Caco-2 (cell line): ENCODE measurements at regions not wholly inside any gene's neighbourhood (a gene's known extent, or its start where the extent isn't known, plus 50 kb on each side); places are given as distances from the start of the nearest gene placed in this dataset.

ENCODE experiments used
- BruUV-seq: library from RNA; stranded (reverse); fragments of 400-500 nt; replicated peaks from 2 replicates; lab custom pipeline; 2021; lab: Mats Ljungman, UMichigan
- CTCF ChIA-PET: fragments of 300-600 bp; sonication (Branson Sonifier 250); formaldehyde crosslinking; loops from one replicate; lab custom pipeline; 2022; ENCODE audit warnings: antibody characterized with exemption; lab: Charles Lee
- POLR2A ChIA-PET: fragments of 300-600 bp; sonication (Branson Sonifier 250); formaldehyde crosslinking; loops from one replicate; lab custom pipeline; 2022; ENCODE audit warnings: antibody characterized with exemption; lab: Charles Lee
- DNase-seq, 2 experiments: peaks; one replicate each; pipeline versions ENCODE4 v3.0.0 to v3.0.0-alpha.2; 2020 to 2022
- H3K27me3 ChIP-seq: replicated peaks from 2 replicates; pipeline ENCODE4 v1.6.0; 2011; ENCODE audit warnings: low read length; ENCODE audit not compliant: control insufficient read depth, insufficient read depth
- H3K36me3 ChIP-seq: 2 replicates; pipeline ENCODE4 v1.5.1; 2011; ENCODE audit warnings: low read length; ENCODE audit not compliant: control insufficient read depth, insufficient read depth
- H3K4me1 ChIP-seq: fragments of 250-450 bp; sonication (Bioruptor Pico); 2 replicates; pipeline ENCODE4 v1.5.1; 2020; ENCODE audit warnings: mild to moderate bottlenecking
- H3K4me3 ChIP-seq: 2 replicates; pipeline ENCODE4 v1.5.1; 2011; ENCODE audit warnings: low read depth, mild to moderate bottlenecking, control low read depth, low read length
- H3K9me3 ChIP-seq: fragments of 250-450 bp; sonication (Bioruptor Pico); 2 replicates; pipeline ENCODE4 v1.5.1; 2020; ENCODE audit warnings: mild to moderate bottlenecking, moderate library complexity
- H3K27ac Mint-ChIP-seq: one replicate; pipeline ENCODE4 v1.8.0; 2022; ENCODE audit warnings: mixed read lengths; ENCODE audit not compliant: unreplicated experiment
- H3K27me3 Mint-ChIP-seq: one replicate; pipeline ENCODE4 v1.8.0; 2022; ENCODE audit warnings: mixed read lengths; ENCODE audit not compliant: insufficient read depth, unreplicated experiment
- H3K36me3 Mint-ChIP-seq: one replicate; pipeline ENCODE4 v1.8.0; 2022; ENCODE audit warnings: mild to moderate bottlenecking, mixed read lengths; ENCODE audit not compliant: insufficient read depth, unreplicated experiment
- H3K4me1 Mint-ChIP-seq: one replicate; pipeline ENCODE4 v1.8.0; 2022; ENCODE audit warnings: low read depth, mixed read lengths; ENCODE audit not compliant: unreplicated experiment
- H3K4me3 Mint-ChIP-seq: one replicate; pipeline ENCODE4 v1.8.0; 2022; ENCODE audit warnings: mild to moderate bottlenecking, moderate library complexity, mixed read lengths; ENCODE audit not compliant: unreplicated experiment
- H3K9me3 Mint-ChIP-seq: one replicate; pipeline ENCODE4 v1.8.0; 2022; ENCODE audit warnings: mixed read lengths; ENCODE audit not compliant: unreplicated experiment
- intact Hi-C: fragments of 100-400 bp; cut with micrococcal nuclease; formaldehyde crosslinking; loops from one replicate; pipeline ENCODE4 v1.10.0; 2022; ENCODE audit not compliant: unreplicated experiment
- TF ChIP-seq, protein P1 (sequence below), 2 experiments: fragments of 200-600 bp in 1 of 2; IDR thresholded peaks; 1 replicate in 1 of 2; 2 replicates in 1 of 2; pipeline versions ENCODE4 v1.5.1 to v1.8.0; 2011 to 2022; ENCODE audit warnings: antibody characterized with exemption in 1 of 2, control low read depth in 1 of 2, inconsistent platforms in 1 of 2, low read depth in 1 of 2, low read length in 1 of 2, mild to moderate bottlenecking in 1 of 2, moderate library complexity in 1 of 2; ENCODE audit not compliant: insufficient read depth in 1 of 2, severe bottlenecking in 1 of 2, unreplicated experiment in 1 of 2

DNA sequence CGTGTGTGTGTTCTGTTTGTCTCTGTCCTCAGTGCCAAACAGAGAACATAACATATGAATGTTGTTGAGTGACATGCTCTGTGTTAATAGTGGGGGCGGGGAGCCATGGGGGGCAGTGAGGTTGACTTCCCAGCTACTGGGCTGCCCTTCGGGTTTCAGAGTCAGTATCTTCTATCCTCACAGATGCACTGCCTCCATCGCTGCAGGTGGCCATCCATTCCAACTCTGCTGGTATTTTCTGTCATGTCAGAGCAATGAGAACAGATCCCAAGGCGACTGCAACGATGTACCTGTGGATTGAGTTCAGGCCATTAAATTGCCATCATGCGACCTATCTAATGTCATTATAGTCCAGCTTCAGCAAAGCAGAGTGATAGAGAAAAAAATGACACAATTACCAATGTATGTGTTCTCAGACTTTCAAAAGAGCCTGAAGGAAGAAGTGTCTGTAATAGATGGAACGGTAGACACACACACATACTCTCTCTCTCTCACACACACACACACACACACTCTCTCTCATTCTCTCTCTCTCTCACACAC is 418.5 kb downstream of the RWDD3 start:
- no peaks in the 10 kb centered on the region for H3K27me3 ChIP-seq
- DNase-seq = no peak
- H3K4me1 Mint-ChIP-seq = no peaks in the 10 kb centered on the region
- intact Hi-C loops = no loop called here
- H3K4me3 ChIP-seq = no peak overlapping the region
- ChIA-PET POLR2A (no interaction called here), CTCF (no interaction called here)
- no peaks in the 10 kb centered on the region for H3K27me3 Mint-ChIP-seq
- no peaks in the 10 kb centered on the region for H3K36me3 Mint-ChIP-seq
- TF ChIP-seq, protein P1, sequence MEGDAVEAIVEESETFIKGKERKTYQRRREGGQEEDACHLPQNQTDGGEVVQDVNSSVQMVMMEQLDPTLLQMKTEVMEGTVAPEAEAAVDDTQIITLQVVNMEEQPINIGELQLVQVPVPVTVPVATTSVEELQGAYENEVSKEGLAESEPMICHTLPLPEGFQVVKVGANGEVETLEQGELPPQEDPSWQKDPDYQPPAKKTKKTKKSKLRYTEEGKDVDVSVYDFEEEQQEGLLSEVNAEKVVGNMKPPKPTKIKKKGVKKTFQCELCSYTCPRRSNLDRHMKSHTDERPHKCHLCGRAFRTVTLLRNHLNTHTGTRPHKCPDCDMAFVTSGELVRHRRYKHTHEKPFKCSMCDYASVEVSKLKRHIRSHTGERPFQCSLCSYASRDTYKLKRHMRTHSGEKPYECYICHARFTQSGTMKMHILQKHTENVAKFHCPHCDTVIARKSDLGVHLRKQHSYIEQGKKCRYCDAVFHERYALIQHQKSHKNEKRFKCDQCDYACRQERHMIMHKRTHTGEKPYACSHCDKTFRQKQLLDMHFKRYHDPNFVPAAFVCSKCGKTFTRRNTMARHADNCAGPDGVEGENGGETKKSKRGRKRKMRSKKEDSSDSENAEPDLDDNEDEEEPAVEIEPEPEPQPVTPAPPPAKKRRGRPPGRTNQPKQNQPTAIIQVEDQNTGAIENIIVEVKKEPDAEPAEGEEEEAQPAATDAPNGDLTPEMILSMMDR (IDR thresholded peaks at IDR 0.05; ENCODE audit: insufficient read depth in 1 of 2, low read depth in 1 of 2, low read length in 1 of 2, severe bottlenecking in 1 of 2, unreplicated experiment in 1 of 2) = no peak
- no peaks in the 10 kb centered on the region for H3K36me3 ChIP-seq
- H3K9me3 Mint-ChIP-seq = peaks cover under 1% of the 10 kb centered on the region
- no TSS peak for BruUV-seq
- no peak overlapping the region for H3K27ac Mint-ChIP-seq
- H3K9me3 ChIP-seq = no peaks in the 10 kb centered on the region
- no peaks in the 10 kb centered on the region for H3K4me1 ChIP-seq
- H3K4me3 Mint-ChIP-seq = no peak overlapping the region

GRCh38 chr1:95653618-95654017 is 419.6 kb downstream of the RWDD3 start:
- Mint-ChIP-seq H3K27ac (no peak overlapping the region), H3K9me3 (peaks cover 12% of the 10 kb centered on the region)

DNA sequence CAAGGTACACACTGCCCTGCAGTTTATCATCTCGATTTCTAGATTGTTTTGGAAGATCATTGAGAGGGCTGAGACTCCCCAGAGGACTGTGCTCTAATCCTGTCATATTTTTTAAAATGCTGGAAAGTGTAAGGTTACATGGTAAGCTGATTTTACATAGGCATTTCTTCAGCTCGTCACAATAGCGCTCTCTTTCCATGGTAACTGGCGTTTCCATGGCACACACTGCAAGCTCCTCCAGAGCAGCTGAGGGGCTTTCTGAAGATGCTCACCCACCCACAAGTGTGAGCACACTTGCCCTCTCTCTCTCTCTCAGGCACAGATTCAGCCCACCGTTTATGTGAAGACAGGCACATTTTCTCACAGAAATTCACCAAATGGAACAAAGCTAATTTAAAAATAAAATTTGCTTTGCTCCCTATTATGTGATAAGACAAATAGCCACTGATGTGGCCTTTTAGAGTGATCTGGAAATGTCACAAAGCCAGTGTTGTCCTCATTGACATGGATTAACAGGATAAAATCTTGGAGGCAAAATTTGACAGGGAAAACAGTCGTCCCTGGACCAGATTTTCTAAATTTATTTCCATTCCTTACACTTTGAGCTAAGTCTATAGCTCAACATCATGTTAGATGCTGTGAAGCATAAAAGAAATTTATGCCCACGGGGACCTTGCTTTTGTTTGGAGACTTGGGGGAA is 421.5 kb downstream of the RWDD3 start:
- no peak for DNase-seq
- peaks cover 17% of the 10 kb centered on the region for H3K9me3 Mint-ChIP-seq
- no peaks in the 10 kb centered on the region for H3K36me3 ChIP-seq
- H3K4me3 ChIP-seq = no peak overlapping the region
- H3K27me3 ChIP-seq = no peaks in the 10 kb centered on the region
- no peaks in the 10 kb centered on the region for H3K9me3 ChIP-seq
- intact Hi-C loops = no loop called here
- no peak overlapping the region for H3K27ac Mint-ChIP-seq
- peaks cover 8% of the 10 kb centered on the region for H3K36me3 Mint-ChIP-seq
- BruUV-seq = no TSS peak
- H3K4me1 ChIP-seq = peaks cover 17% of the 10 kb centered on the region
- ChIA-PET CTCF (no interaction called here), POLR2A (no interaction called here)
- TF ChIP-seq, protein P1 (IDR thresholded peaks at IDR 0.05; ENCODE audit: insufficient read depth in 1 of 2, low read depth in 1 of 2, low read length in 1 of 2, severe bottlenecking in 1 of 2, unreplicated experiment in 1 of 2) = no peak
- no peaks in the 10 kb centered on the region for H3K27me3 Mint-ChIP-seq
- peaks cover 9% of the 10 kb centered on the region for H3K4me1 Mint-ChIP-seq
- H3K4me3 Mint-ChIP-seq = no peak overlapping the region

More at GRCh38 chr1:95653618-95654017, 419.6 kb downstream of the RWDD3 start:
- Mint-ChIP-seq H3K4me3 (no peak overlapping the region), H3K4me1 (peaks cover 3% of the 10 kb centered on the region), H3K36me3 (peaks cover 1% of the 10 kb centered on the region), H3K27me3 (no peaks in the 10 kb centered on the region)
- no peak for DNase-seq
- no peaks in the 10 kb centered on the region for H3K9me3 ChIP-seq
- intact Hi-C loops = no loop called here
- CTCF ChIA-PET = no interaction called here
- POLR2A ChIA-PET = no interaction called here
- H3K4me3 ChIP-seq = no peak overlapping the region
- H3K36me3 ChIP-seq = no peaks in the 10 kb centered on the region
- BruUV-seq = no TSS peak
- H3K27me3 ChIP-seq = no peaks in the 10 kb centered on the region
- TF ChIP-seq, protein P1 (IDR thresholded peaks at IDR 0.05; ENCODE audit: insufficient read depth in 1 of 2, low read depth in 1 of 2, low read length in 1 of 2, severe bottlenecking in 1 of 2, unreplicated experiment in 1 of 2) = no peak
- no peaks in the 10 kb centered on the region for H3K4me1 ChIP-seq
